ENCODE measurements at regions not wholly inside any gene's neighbourhood (a gene's known extent, or its start where the extent isn't known, plus 50 kb on each side); places are given as distances from the start of the nearest gene placed in this dataset.

- Histone ChIP-seq H3K9ac (ENCODE audit: low read length) (no peak overlapping the region), H3K4me1 (ENCODE audit: insufficient read depth, low read length) (no peaks in the 10 kb centered on the region), H3K9me3 (ENCODE audit: low read length) (no peaks in the 10 kb centered on the region), H3K36me3 (ENCODE audit: low read depth, low read length) (no peaks in the 10 kb centered on the region), H3F3A (ENCODE audit: low read length, unreplicated experiment) (no peaks in the 10 kb centered on the region), H3K79me2 (ENCODE audit: low read length) (no peaks in the 10 kb centered on the region), H3K4me3 (ENCODE audit: low read length) (no peak overlapping the region), H3K4me2 (ENCODE audit: low read length) (no peak overlapping the region), H2AFZ (ENCODE audit: low read length) (no peak overlapping the region), H4K20me1 (ENCODE audit: low read length) (no peaks in the 10 kb centered on the region), H3K27ac (ENCODE audit: low read length) (no peak overlapping the region), H3K9me2 (replicated peaks; ENCODE audit: low read length) (no peaks in the 10 kb centered on the region), H3K27me3 (ENCODE audit: low read length) (no peaks in the 10 kb centered on the region)
- intact Hi-C loops (cut with micrococcal nuclease) = no loop called here
- DNase-seq (peak; percentile 52), ATAC-seq (peak; percentile 83)
- ChIA-PET POLR2A (ENCODE audit: unreplicated experiment) (interaction anchor here (0.8 kb wide), 1 partner anchor 10 kb away, joined by 3 read pairs; no protein-coding TSS in a partner anchor), CTCF (interaction anchor here (0.6 kb wide), 1 partner anchor 14 kb away, joined by 3 read pairs; no protein-coding TSS in a partner anchor)
- BruUV-seq (replicated peaks) = no TSS peak
- no peak for TF ChIP-seq CTCF (conservative IDR thresholded peaks at IDR 0.05; ENCODE audit: low read depth, low read length)
- TF ChIP-seq EZH2phosphoT487 (IDR thresholded peaks at IDR 0.05; ENCODE audit: borderline replicate concordance, low read length) = no peak
- TF ChIP-seq EZH2 (IDR thresholded peaks at IDR 0.05; ENCODE audit: low read length, unreplicated experiment) = no peak
Observed at GRCh38 chr1:222114536-222115156, 372.8 kb upstream of the DUSP10 start.

- H4K20me1 ChIP-seq (ENCODE audit: low read length) = no peaks in the 10 kb centered on the region
- no peaks in the 10 kb centered on the region for H3K9me2 ChIP-seq (replicated peaks; ENCODE audit: low read length)
- no peaks in the 10 kb centered on the region for H3K9me3 ChIP-seq (ENCODE audit: low read length)
- no peak overlapping the region for H2AFZ ChIP-seq (ENCODE audit: low read length)
- H3K27ac ChIP-seq (ENCODE audit: low read length) = no peak overlapping the region
- peaks cover 11% of the 10 kb centered on the region for H3K4me1 ChIP-seq (ENCODE audit: insufficient read depth, low read length)
- ChIA-PET POLR2A (ENCODE audit: unreplicated experiment) (no interaction called here), CTCF (no interaction called here)
- no TSS peak for BruUV-seq (replicated peaks)
- H3K4me2 ChIP-seq (ENCODE audit: low read length) = no peak overlapping the region
- DNase-seq (no peak), ATAC-seq (no peak)
- no peaks in the 10 kb centered on the region for H3K27me3 ChIP-seq (ENCODE audit: low read length)
- intact Hi-C loops (cut with micrococcal nuclease) = loop anchor here (5.0 to 10.0 kb wide), 2 partner anchors 225 to 368 kb away; partner anchors contain the start of gene DUSP10
- H3K4me3 ChIP-seq (ENCODE audit: low read length) = no peak overlapping the region
- no peaks in the 10 kb centered on the region for H3F3A ChIP-seq (ENCODE audit: low read length, unreplicated experiment)
- no peak overlapping the region for H3K9ac ChIP-seq (ENCODE audit: low read length)
- H3K36me3 ChIP-seq (ENCODE audit: low read depth, low read length) = no peaks in the 10 kb centered on the region
- H3K79me2 ChIP-seq (ENCODE audit: low read length) = no peaks in the 10 kb centered on the region
- TF ChIP-seq EZH2 (IDR thresholded peaks at IDR 0.05; ENCODE audit: low read length, unreplicated experiment) = no peak
- TF ChIP-seq EZH2phosphoT487 (IDR thresholded peaks at IDR 0.05; ENCODE audit: borderline replicate concordance, low read length) = no peak
- no peak for TF ChIP-seq CTCF (conservative IDR thresholded peaks at IDR 0.05; ENCODE audit: low read depth, low read length)
Observed at GRCh38 chr1:222109836-222110235, 367.9 kb upstream of the DUSP10 start.

- ATAC-seq (no peak), DNase-seq (no peak)
- Histone ChIP-seq H3K4me3 (ENCODE audit: low read length) (no peak overlapping the region), H3K27ac (ENCODE audit: low read length) (no peak overlapping the region), H2AFZ (ENCODE audit: low read length) (no peak overlapping the region), H3K9ac (ENCODE audit: low read length) (no peak overlapping the region), H3K4me1 (ENCODE audit: insufficient read depth, low read length) (peaks cover 16% of the 10 kb centered on the region), H3K9me3 (ENCODE audit: low read length) (no peaks in the 10 kb centered on the region), H3K79me2 (ENCODE audit: low read length) (no peaks in the 10 kb centered on the region), H3K27me3 (ENCODE audit: low read length) (0 out of 2 replicates have a peak, but pooled peaks cover 3% of the 10 kb centered on the region), H3K4me2 (ENCODE audit: low read length) (no peak overlapping the region), H3F3A (ENCODE audit: low read length, unreplicated experiment) (no peaks in the 10 kb centered on the region), H4K20me1 (ENCODE audit: low read length) (no peaks in the 10 kb centered on the region), H3K9me2 (replicated peaks; ENCODE audit: low read length) (no peaks in the 10 kb centered on the region), H3K36me3 (ENCODE audit: low read depth, low read length) (no peaks in the 10 kb centered on the region)
- ChIA-PET POLR2A (ENCODE audit: unreplicated experiment) (no interaction called here), CTCF (no interaction called here)
- BruUV-seq (replicated peaks) = no TSS peak
- TF ChIP-seq EZH2phosphoT487 (IDR thresholded peaks at IDR 0.05; ENCODE audit: borderline replicate concordance, low read length) = no peak
- TF ChIP-seq CTCF (conservative IDR thresholded peaks at IDR 0.05; ENCODE audit: low read depth, low read length) = no peak
- no peak for TF ChIP-seq EZH2 (IDR thresholded peaks at IDR 0.05; ENCODE audit: low read length, unreplicated experiment)
- intact Hi-C loops (cut with micrococcal nuclease) = loop anchor here (5.0 to 10.0 kb wide), 2 partner anchors 223 to 366 kb away; partner anchors contain the start of gene DUSP10
Observed at GRCh38 chr1:222107975-222108374, 366.1 kb upstream of the DUSP10 start.

Data from PC-3 (cell line).